H9 (cell line): ENCODE measurements at regions not wholly inside any gene's neighbourhood (a gene's known extent, or its start where the extent isn't known, plus 50 kb on each side); places are given as distances from the start of the nearest gene placed in this dataset.

Experiments
- DNase-seq: peaks from one replicate; pipeline ENCODE4 v3.0.0-alpha.2; 2017
- H2AFZ ChIP-seq: one replicate; pipeline ENCODE4 v1.6.1; 2013; ENCODE audit warnings: mild to moderate bottlenecking, low read length, control low read depth, moderate library complexity
- H2AK5ac ChIP-seq: 2 replicates; pipeline ENCODE4 v1.6.1; 2013; ENCODE audit warnings: low read length, control low read depth, mixed read lengths; ENCODE audit not compliant: insufficient read length
- H2BK120ac ChIP-seq: one replicate; pipeline ENCODE4 v1.6.1; 2013; ENCODE audit warnings: low read depth, mild to moderate bottlenecking, low read length, control low read depth, inconsistent platforms; ENCODE audit not compliant: poor library complexity, severe bottlenecking
- H2BK12ac ChIP-seq: 2 replicates; pipeline ENCODE4 v1.6.1; 2013; ENCODE audit warnings: low read length, control low read depth, mixed read lengths, low read depth; ENCODE audit not compliant: insufficient read length
- H2BK15ac ChIP-seq: 2 replicates; pipeline ENCODE4 v1.6.1; 2013; ENCODE audit warnings: low read depth, low read length, control low read depth
- H2BK20ac ChIP-seq: one replicate; pipeline ENCODE4 v1.6.1; 2013; ENCODE audit warnings: low read depth, mild to moderate bottlenecking, low read length, control low read depth, inconsistent platforms; ENCODE audit not compliant: poor library complexity, severe bottlenecking
- H2BK5ac ChIP-seq: 2 replicates; pipeline ENCODE4 v1.6.1; 2013; ENCODE audit warnings: low read length, control low read depth, mixed read lengths; ENCODE audit not compliant: insufficient read length
- H3K14ac ChIP-seq: 2 replicates; pipeline ENCODE4 v1.6.1; 2013; ENCODE audit warnings: low read length, control low read depth; ENCODE audit not compliant: insufficient read depth
- H3K18ac ChIP-seq: 2 replicates; pipeline ENCODE4 v1.6.1; 2013; ENCODE audit warnings: low read depth, mild to moderate bottlenecking, mixed read lengths, low read length, control low read depth; ENCODE audit not compliant: insufficient read length
- H3K23ac ChIP-seq: 2 replicates; pipeline ENCODE4 v1.6.1; 2013; ENCODE audit warnings: low read length, control low read depth, mixed read lengths, low read depth; ENCODE audit not compliant: insufficient read length
- H3K23me2 ChIP-seq: 2 replicates; pipeline ENCODE4 v1.6.1; 2013; ENCODE audit warnings: low read depth, mild to moderate bottlenecking, mixed read lengths, low read length, control low read depth; ENCODE audit not compliant: insufficient read length, poor library complexity, severe bottlenecking
- H3K27ac ChIP-seq: 2 replicates; pipeline ENCODE4 v1.5.1; 2013; ENCODE audit warnings: low read length, control low read depth, mixed read lengths, low read depth; ENCODE audit not compliant: insufficient read length
- H3K27me3 ChIP-seq: 2 replicates; pipeline ENCODE4 v1.6.1; 2013; ENCODE audit warnings: low read length, control low read depth, inconsistent platforms; ENCODE audit not compliant: insufficient read depth
- H3K4ac ChIP-seq: 2 replicates; pipeline ENCODE4 v1.6.1; 2013; ENCODE audit warnings: low read depth, mild to moderate bottlenecking, control low read depth, inconsistent platforms, low read length, moderate library complexity
- H3K4me1 ChIP-seq: 2 replicates; pipeline ENCODE4 v1.6.1; 2013; ENCODE audit warnings: low read length, control low read depth, inconsistent platforms; ENCODE audit not compliant: insufficient read depth
- H3K4me2 ChIP-seq: 2 replicates; pipeline ENCODE4 v1.6.1; 2013; ENCODE audit warnings: low read length, control low read depth, mixed read lengths; ENCODE audit not compliant: insufficient read length, insufficient read depth
- H3K56ac ChIP-seq: 2 replicates; pipeline ENCODE4 v1.6.1; 2013; ENCODE audit warnings: low read depth, mild to moderate bottlenecking, mixed read lengths, low read length, control low read depth; ENCODE audit not compliant: insufficient read length
- H3K79me1 ChIP-seq: 2 replicates; pipeline ENCODE4 v1.6.1; 2013; ENCODE audit warnings: low read depth, mild to moderate bottlenecking, moderate library complexity, low read length, control low read depth, inconsistent platforms; ENCODE audit not compliant: insufficient read depth, poor library complexity, severe bottlenecking
- H3K79me2 ChIP-seq: 2 replicates; pipeline ENCODE4 v1.6.1; 2013; ENCODE audit warnings: low read length, control low read depth, inconsistent platforms; ENCODE audit not compliant: insufficient read depth
- H3K9ac ChIP-seq: 2 replicates; pipeline ENCODE4 v1.6.1; 2013; ENCODE audit warnings: low read length, control low read depth, mixed read lengths; ENCODE audit not compliant: insufficient read length; ENCODE audit errors: extremely low read depth
- H3K9me3 ChIP-seq: one replicate; pipeline ENCODE4 v1.6.1; 2013; ENCODE audit warnings: low read depth, low read length, inconsistent platforms; ENCODE audit not compliant: control insufficient read depth
- H3T11ph ChIP-seq: one replicate; pipeline ENCODE4 v1.6.1; 2013; ENCODE audit warnings: mild to moderate bottlenecking, low read length, control low read depth, inconsistent platforms
- H4K20me1 ChIP-seq: one replicate; pipeline ENCODE4 v1.6.1; 2013; ENCODE audit not compliant: control insufficient read depth, insufficient read length, insufficient read depth
- H4K5ac ChIP-seq: 2 replicates; pipeline ENCODE4 v1.6.1; 2013; ENCODE audit warnings: low read depth, mild to moderate bottlenecking, mixed read lengths, low read length, control low read depth; ENCODE audit not compliant: insufficient read length
- H4K8ac ChIP-seq: replicated peaks from 2 replicates; pipeline ENCODE4 v1.6.1; 2013; ENCODE audit warnings: low read length, control low read depth, mixed read lengths, low read depth; ENCODE audit not compliant: insufficient read length
- H4K91ac ChIP-seq: 2 replicates; pipeline ENCODE4 v1.6.1; 2013; ENCODE audit warnings: low read depth, mild to moderate bottlenecking, moderate library complexity, mixed read lengths, low read length, control low read depth; ENCODE audit not compliant: insufficient read length
- H3K27ac Mint-ChIP-seq, 3 experiments: 2 replicates in 2 of 3; 3 replicates in 1 of 3; pipeline ENCODE4 v1.8.0; 2020 to 2021; ENCODE audit warnings: mixed read lengths in 3 of 3, mild to moderate bottlenecking in 1 of 3, moderate library complexity in 1 of 3
- H3K27me3 Mint-ChIP-seq: 2 replicates; pipeline ENCODE4 v1.8.0; 2021; ENCODE audit warnings: low read depth, mild to moderate bottlenecking, moderate library complexity, mixed read lengths
- H3K36me3 Mint-ChIP-seq, 3 experiments: 2 replicates in 2 of 3; 3 replicates in 1 of 3; pipeline ENCODE4 v1.8.0; 2020 to 2021; ENCODE audit warnings: low read depth in 3 of 3, mixed read lengths in 3 of 3; ENCODE audit not compliant: insufficient read depth in 1 of 3
- H3K4me1 Mint-ChIP-seq, 2 experiments: 2 replicates each; pipeline ENCODE4 v1.8.0; 2020; ENCODE audit warnings: mixed read lengths in 2 of 2
- H3K4me3 Mint-ChIP-seq, 2 experiments: 2 replicates in 1 of 2; 3 replicates in 1 of 2; pipeline ENCODE4 v1.8.0; 2020 to 2021; ENCODE audit warnings: mild to moderate bottlenecking in 2 of 2, mixed read lengths in 2 of 2, moderate library complexity in 1 of 2
- H3K9me3 Mint-ChIP-seq, 2 experiments: 2 replicates in 1 of 2; 3 replicates in 1 of 2; pipeline ENCODE4 v1.8.0; 2020; ENCODE audit warnings: mild to moderate bottlenecking in 2 of 2, mixed read lengths in 2 of 2, moderate library complexity in 1 of 2
- CTCF ChIP-seq: fragments of 200-600 bp; sonication (generic); conservative IDR thresholded peaks from 3 replicates; pipeline ENCODE4 v1.8.0; 2021; ENCODE audit warnings: antibody characterized with exemption, mild to moderate bottlenecking
- WGBS: extraction: QIAGEN DNeasy Blood & Tissue Kit; methylation state at CpG from one replicate; pipeline ENCODE4 v1.1.7; 2013; ENCODE audit warnings: missing lambda C conversion rate, low lambda C conversion rate, mixed read lengths; ENCODE audit not compliant: insufficient read length; ENCODE audit errors: extremely low coverage; 5-methylcytosine and 5-hydroxymethylcytosine counted together

- no peaks in the 10 kb centered on the region for H3K27me3 ChIP-seq
- Mint-ChIP-seq H3K9me3 (peaks cover 0 to 5% of the 10 kb centered on the region in 2 experiments; a peak in 4 of 5 replicates), H3K4me1 (peaks cover 25 to 26% of the 10 kb centered on the region in 2 experiments), H3K27me3 (peaks cover 2% of the 10 kb centered on the region), H3K27ac (no peak overlapping the region), H3K4me3 (no peak overlapping the region), H3K36me3 (peaks cover 4 to 16% (median 6%) of the 10 kb centered on the region in 3 experiments; a peak in 4 of 7 replicates)
- H3K79me1 ChIP-seq = no peaks in the 10 kb centered on the region
- H3K18ac ChIP-seq = no peak overlapping the region
- H3T11ph ChIP-seq = no peak overlapping the region
- H3K4me2 ChIP-seq = no peak overlapping the region
- no peak overlapping the region for H2BK5ac ChIP-seq
- H3K23me2 ChIP-seq = no peaks in the 10 kb centered on the region
- H3K23ac ChIP-seq = no peak overlapping the region
- no peak overlapping the region for H2BK15ac ChIP-seq
- H3K4ac ChIP-seq = no peak overlapping the region
- DNase-seq = no peak
- no peaks in the 10 kb centered on the region for H4K20me1 ChIP-seq
- H2AFZ ChIP-seq = no peak overlapping the region
- H2BK20ac ChIP-seq = no peak overlapping the region
- no peak overlapping the region for H3K27ac ChIP-seq
- H4K91ac ChIP-seq = no peak overlapping the region
- TF ChIP-seq CTCF = no peak
- H2BK12ac ChIP-seq = no peak overlapping the region
- H3K9ac ChIP-seq = no peak overlapping the region
- no peak overlapping the region for H2AK5ac ChIP-seq
- no peak overlapping the region for H4K5ac ChIP-seq
- H3K9me3 ChIP-seq = no peaks in the 10 kb centered on the region
- no peak overlapping the region for H4K8ac ChIP-seq
- no peaks in the 10 kb centered on the region for H3K79me2 ChIP-seq
- H3K56ac ChIP-seq = no peak overlapping the region
- no peaks in the 10 kb centered on the region; the same call in 1 of the 2 replicates for H3K4me1 ChIP-seq
- WGBS = no CpG with 5 or more reads among the region's 2 CpGs
- no peak overlapping the region for H3K14ac ChIP-seq
- H2BK120ac ChIP-seq = no peak overlapping the region
Measured at GRCh38 chr10:93147281-93147680, 73.6 kb downstream of the CYP26A1 start.
